ENCODE measurements at regions not wholly inside any gene's neighbourhood (a gene's known extent, or its start where the extent isn't known, plus 50 kb on each side); places are given as distances from the start of the nearest gene placed in this dataset.

- H3K27me3 ChIP-seq: no peaks in the 10 kb centered on the region
- H3K36me3 ChIP-seq: no peaks in the 10 kb centered on the region
- no peak for TF ChIP-seq POLR2A (IDR thresholded peaks at IDR 0.05)
- no peak for TF ChIP-seq CTCF (IDR thresholded peaks at IDR 0.05)
- H3K9me3 ChIP-seq: no peaks in the 10 kb centered on the region
- H3K27ac ChIP-seq: no peak overlapping the region
- no peaks in the 10 kb centered on the region for H3K4me1 ChIP-seq
- DNase-seq: peak in 1 of 3 donors; percentile 31
- no peak overlapping the region for H3K4me3 ChIP-seq
Observed at GRCh38 chr15:93278006-93278405, 189.0 kb upstream of the RGMA start.

GRCh38 chr15:93274257-93274656 is 185.2 kb upstream of the RGMA start:
- TF ChIP-seq CTCF (IDR thresholded peaks at IDR 0.05) (no peak), POLR2A (IDR thresholded peaks at IDR 0.05) (no peak)
- Histone ChIP-seq H3K36me3 (no peaks in the 10 kb centered on the region), H3K9me3 (peaks cover 0 to 3% (median 0%) of the 10 kb centered on the region in 4 donors), H3K4me3 (no peak overlapping the region), H3K27ac (no peak overlapping the region), H3K27me3 (no peaks in the 10 kb centered on the region), H3K4me1 (no peaks in the 10 kb centered on the region)
- no peak for DNase-seq

GRCh38 chr15:93271871-93272270 is 182.9 kb upstream of the RGMA start:
- H3K27ac ChIP-seq: no peak overlapping the region
- no peaks in the 10 kb centered on the region for H3K4me1 ChIP-seq
- no peak overlapping the region for H3K4me3 ChIP-seq
- peaks cover 0 to 3% (median 0%) of the 10 kb centered on the region in 4 donors for H3K9me3 ChIP-seq
- DNase-seq: no peak
- no peaks in the 10 kb centered on the region for H3K27me3 ChIP-seq
- H3K36me3 ChIP-seq: no peaks in the 10 kb centered on the region
- TF ChIP-seq CTCF (IDR thresholded peaks at IDR 0.05): no peak
- no peak for TF ChIP-seq POLR2A (IDR thresholded peaks at IDR 0.05)

- Histone ChIP-seq H3K27ac (no peak overlapping the region), H3K27me3 (no peaks in the 10 kb centered on the region), H3K36me3 (no peaks in the 10 kb centered on the region), H3K9me3 (peaks cover 0 to 3% (median 0%) of the 10 kb centered on the region in 4 donors), H3K4me3 (no peak overlapping the region), H3K4me1 (no peaks in the 10 kb centered on the region)
- no peak for TF ChIP-seq CTCF (IDR thresholded peaks at IDR 0.05)
- no peak for TF ChIP-seq POLR2A (IDR thresholded peaks at IDR 0.05)
- DNase-seq: no peak
Observed at GRCh38 chr15:93270937-93271467, 182.0 kb upstream of the RGMA start.

- no peaks in the 10 kb centered on the region for H3K4me1 ChIP-seq
- H3K36me3 ChIP-seq: no peaks in the 10 kb centered on the region
- H3K9me3 ChIP-seq: peaks cover 0 to 3% (median 0%) of the 10 kb centered on the region in 4 donors
- no peak overlapping the region for H3K27ac ChIP-seq
- TF ChIP-seq CTCF (IDR thresholded peaks at IDR 0.05) (no peak), POLR2A (IDR thresholded peaks at IDR 0.05) (no peak)
- no peak overlapping the region for H3K4me3 ChIP-seq
- no peak for DNase-seq
- no peaks in the 10 kb centered on the region for H3K27me3 ChIP-seq
Observed at GRCh38 chr15:93268066-93268465, 179.1 kb upstream of the RGMA start.

GRCh38 chr15:93266291-93266690 is 177.3 kb upstream of the RGMA start:
- no peak for DNase-seq

More at GRCh38 chr15:93266291-93266690, 177.3 kb upstream of the RGMA start:
- Histone ChIP-seq H3K36me3 (no peaks in the 10 kb centered on the region), H3K27ac (no peak overlapping the region), H3K4me3 (no peak overlapping the region), H3K27me3 (no peaks in the 10 kb centered on the region), H3K4me1 (no peaks in the 10 kb centered on the region), H3K9me3 (peaks cover 0 to 3% (median 0%) of the 10 kb centered on the region in 4 donors)
- TF ChIP-seq POLR2A (IDR thresholded peaks at IDR 0.05) (no peak), CTCF (IDR thresholded peaks at IDR 0.05) (no peak)
